Neuronal stem cell (in vitro differentiated cells): ENCODE measurements at regions not wholly inside any gene's neighbourhood (a gene's known extent, or its start where the extent isn't known, plus 50 kb on each side); places are given as distances from the start of the nearest gene placed in this dataset.

Source experiments
- DNase-seq: peaks from one replicate; pipeline ENCODE4 v3.0.0-alpha.2; 2013; ENCODE audit warnings: low spot score
- H2AFZ ChIP-seq: one replicate; pipeline ENCODE4 v1.6.1; 2013; ENCODE audit warnings: mild to moderate bottlenecking, low read length, inconsistent platforms
- H2AK5ac ChIP-seq: 2 replicates; pipeline ENCODE4 v1.6.1; 2013; ENCODE audit warnings: low read depth, mild to moderate bottlenecking, inconsistent platforms, low read length, moderate library complexity, mixed read lengths
- H2BK120ac ChIP-seq: 2 replicates; pipeline ENCODE4 v1.6.1; 2013; ENCODE audit warnings: low read depth, mild to moderate bottlenecking, inconsistent platforms, low read length, moderate library complexity, mixed read lengths
- H2BK12ac ChIP-seq: one replicate; pipeline ENCODE4 v1.6.1; 2013; ENCODE audit warnings: low read length, inconsistent platforms
- H2BK15ac ChIP-seq: 2 replicates; pipeline ENCODE4 v1.6.1; 2013; ENCODE audit warnings: mild to moderate bottlenecking, low read length, inconsistent platforms, mixed read lengths
- H2BK5ac ChIP-seq: one replicate; pipeline ENCODE4 v1.6.1; 2013; ENCODE audit warnings: inconsistent platforms, mild to moderate bottlenecking, low read length, moderate library complexity
- H3K14ac ChIP-seq: one replicate; pipeline ENCODE4 v1.6.1; 2013; ENCODE audit warnings: low read length, inconsistent platforms
- H3K18ac ChIP-seq: 2 replicates; pipeline ENCODE4 v1.6.1; 2013; ENCODE audit warnings: low read length, inconsistent platforms
- H3K23ac ChIP-seq: 2 replicates; pipeline ENCODE4 v1.6.1; 2013; ENCODE audit warnings: low read depth, mild to moderate bottlenecking, mixed read lengths, low read length, inconsistent platforms; ENCODE audit not compliant: poor library complexity
- H3K27ac ChIP-seq: replicated peaks from 3 replicates; pipeline ENCODE4 v1.5.1; 2013; ENCODE audit warnings: low read length, inconsistent platforms
- H3K27me3 ChIP-seq, 3 experiments: 2 replicates each; pipeline ENCODE4 v1.6.1; 2013; ENCODE audit warnings: low read length in 3 of 3, mild to moderate bottlenecking in 2 of 3, inconsistent platforms in 1 of 3, low read depth in 1 of 3, mixed read lengths in 1 of 3, moderate library complexity in 1 of 3; ENCODE audit not compliant: control insufficient read depth in 3 of 3, insufficient read depth in 3 of 3
- H3K36me3 ChIP-seq, 2 donors: replicated peaks in 1 of 2; 2 replicates each; pipeline ENCODE4 v1.6.1; 2013; ENCODE audit warnings: low read length in 2 of 2; ENCODE audit not compliant: control insufficient read depth in 2 of 2, insufficient read depth in 2 of 2
- H3K4ac ChIP-seq: 2 replicates; pipeline ENCODE4 v1.6.1; 2013; ENCODE audit warnings: inconsistent platforms, mild to moderate bottlenecking, low read length, moderate library complexity
- H3K4me1 ChIP-seq, 2 donors: 1 replicate in 1 of 2; 2 replicates in 1 of 2; pipeline ENCODE4 v1.6.1; 2013; ENCODE audit warnings: low read length in 2 of 2, low read depth in 1 of 2; ENCODE audit not compliant: control insufficient read depth in 2 of 2, insufficient read depth in 1 of 2
- H3K4me2 ChIP-seq: one replicate; pipeline ENCODE4 v1.6.1; 2013; ENCODE audit warnings: mild to moderate bottlenecking, low read length, inconsistent platforms; ENCODE audit not compliant: insufficient read depth, poor library complexity, severe bottlenecking
- H3K4me3 ChIP-seq, 2 donors: 2 replicates each; pipeline ENCODE4 v1.5.1; 2013; ENCODE audit warnings: low read length in 2 of 2, mild to moderate bottlenecking in 2 of 2, inconsistent platforms in 1 of 2, moderate library complexity in 1 of 2
- H3K79me1 ChIP-seq: one replicate; pipeline ENCODE4 v1.6.1; 2013; ENCODE audit warnings: low read depth, mild to moderate bottlenecking, inconsistent platforms, low read length, moderate library complexity
- H3K9ac ChIP-seq: one replicate; pipeline ENCODE4 v1.6.1; 2013; ENCODE audit warnings: mild to moderate bottlenecking, low read depth, low read length, inconsistent platforms; ENCODE audit not compliant: poor library complexity
- H3K9me3 ChIP-seq, 2 donors: replicated peaks in 1 of 2; 2 replicates each; pipeline versions ENCODE3 to v1.6.1; 2013; ENCODE audit warnings: low read length in 2 of 2, mild to moderate bottlenecking in 2 of 2, inconsistent platforms in 1 of 2, low read depth in 1 of 2, mixed read lengths in 1 of 2, moderate library complexity in 1 of 2; ENCODE audit not compliant: control insufficient read depth in 2 of 2, insufficient read depth in 1 of 2
- H4K8ac ChIP-seq: one replicate; pipeline ENCODE4 v1.6.1; 2013; ENCODE audit warnings: low read depth, mild to moderate bottlenecking, inconsistent platforms, low read length, moderate library complexity
- H4K91ac ChIP-seq: one replicate; pipeline ENCODE4 v1.6.1; 2013; ENCODE audit warnings: low read length, low read depth, mild to moderate bottlenecking, inconsistent platforms; ENCODE audit not compliant: poor library complexity
- WGBS, 2 donors: extraction: QIAGEN DNeasy Blood & Tissue Kit; methylation state at CpG; one replicate each; pipeline ENCODE4 v1.1.7; 2013; ENCODE audit warnings: missing lambda C conversion rate in 2 of 2, mixed read lengths in 1 of 2; ENCODE audit not compliant: insufficient read length in 2 of 2, insufficient replicate concordance in 1 of 2; ENCODE audit errors: extremely low coverage in 2 of 2; 5-methylcytosine and 5-hydroxymethylcytosine counted together

DNA sequence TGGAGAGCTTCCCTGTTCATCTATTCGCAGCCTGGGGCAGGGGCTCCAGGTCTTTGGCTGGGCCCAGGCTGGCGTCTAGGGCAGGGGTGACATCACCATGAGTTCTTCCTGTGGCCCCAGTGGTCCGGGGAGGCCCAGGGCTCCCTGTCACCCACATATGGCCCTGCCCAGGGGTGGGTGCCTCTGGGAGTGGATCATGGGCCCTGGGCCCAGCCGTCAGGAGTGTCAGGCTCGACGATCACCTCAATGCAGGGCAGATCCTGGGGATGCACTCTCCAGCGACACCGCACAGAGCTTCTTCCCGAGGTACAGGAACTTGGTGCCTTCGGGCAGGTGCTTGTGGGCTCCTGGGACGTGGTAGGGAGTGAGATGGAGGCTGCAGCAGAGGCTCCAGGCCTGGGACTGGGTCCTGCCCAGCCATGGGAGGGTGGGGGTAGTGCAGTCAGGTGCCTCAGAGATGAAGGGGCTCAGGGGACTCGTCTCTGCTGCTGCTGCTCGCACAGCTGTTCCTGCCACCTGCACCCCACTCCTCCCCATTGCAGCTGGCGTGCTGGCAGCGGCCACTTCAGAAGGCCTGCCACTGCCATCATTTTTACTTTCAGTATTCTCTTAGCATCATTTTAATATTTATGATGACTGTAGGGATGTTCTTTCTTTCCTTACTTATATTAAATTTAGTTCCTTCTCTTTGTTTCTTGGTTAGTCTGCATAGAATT is 196.0 kb upstream of the VRK2 start:
- Histone ChIP-seq H3K79me1 (no peaks in the 10 kb centered on the region), H2AK5ac (peak overlapping the region; percentile 71), H2BK120ac (no peak overlapping the region), H3K23ac (peak overlapping the region; percentile 44), H2BK12ac (no peak overlapping the region), H3K9me3 (peaks cover 0 to 6% of the 10 kb centered on the region in 2 donors), H3K14ac (no peak overlapping the region), H3K4me1 (no peaks in the 10 kb centered on the region), H2AFZ (no peak overlapping the region), H2BK15ac (peak overlapping the region; percentile 87), H4K91ac (no peak overlapping the region), H3K4me2 (no peak overlapping the region), H3K27ac (no peak overlapping the region), H3K27me3 (peaks cover 0 to 1% (median 0%) of the 10 kb centered on the region in 3 experiments), H4K8ac (no peak overlapping the region), H3K4me3 (no peak overlapping the region), H2BK5ac (no peak overlapping the region), H3K4ac (no peak overlapping the region), H3K18ac (peak overlapping the region; percentile 31), H3K36me3 (no peaks in the 10 kb centered on the region), H3K9ac (no peak overlapping the region)
- no peak for DNase-seq
- no CpG with 5 or more reads among the region's 15 CpGs for WGBS, 2 donors

GRCh38 chr2:57855212-57855611 is 191.4 kb upstream of the VRK2 start:
- H3K79me1 ChIP-seq: no peaks in the 10 kb centered on the region
- H2AK5ac ChIP-seq: no peak overlapping the region
- no peaks in the 10 kb centered on the region for H3K4me1 ChIP-seq
- no peaks in the 10 kb centered on the region for H3K36me3 ChIP-seq
- no peak for DNase-seq
- H3K4me3 ChIP-seq: no peak overlapping the region
- no peak overlapping the region for H3K27ac ChIP-seq
- H3K9ac ChIP-seq: no peak overlapping the region
- H2BK12ac ChIP-seq: no peak overlapping the region
- no peak overlapping the region for H2BK120ac ChIP-seq
- H3K18ac ChIP-seq: no peak overlapping the region
- no peak overlapping the region for H2BK15ac ChIP-seq
- H4K91ac ChIP-seq: no peak overlapping the region
- no peak overlapping the region for H3K14ac ChIP-seq
- no peaks in the 10 kb centered on the region for H3K27me3 ChIP-seq
- no peaks in the 10 kb centered on the region for H3K9me3 ChIP-seq
- H4K8ac ChIP-seq: no peak overlapping the region
- no peak overlapping the region for H3K23ac ChIP-seq
- H3K4ac ChIP-seq: no peak overlapping the region
- H2AFZ ChIP-seq: no peak overlapping the region
- H2BK5ac ChIP-seq: no peak overlapping the region
- no peak overlapping the region for H3K4me2 ChIP-seq

DNA sequence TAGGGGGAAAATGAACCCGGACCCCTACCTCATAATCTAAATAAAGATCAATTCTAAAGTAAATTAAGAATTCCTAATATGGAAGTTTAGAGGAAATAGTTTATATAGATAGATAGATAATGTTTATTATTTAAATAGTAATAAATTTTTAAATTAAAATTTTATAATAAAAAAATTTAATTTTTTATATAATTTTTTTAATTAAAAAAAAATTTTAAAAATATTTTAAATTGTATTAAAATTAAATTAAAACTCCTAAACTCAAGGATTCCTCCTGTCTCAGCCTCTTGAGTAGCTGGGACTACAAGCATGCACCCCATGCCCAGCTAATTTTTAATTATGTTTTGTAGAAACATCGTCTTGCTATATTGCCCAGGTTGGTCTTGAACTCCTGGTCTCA is 186.9 kb upstream of the VRK2 start:
- no peaks in the 10 kb centered on the region for H3K36me3 ChIP-seq
- peaks cover 0 to 2% of the 10 kb centered on the region in 2 donors for H3K4me1 ChIP-seq
- H3K18ac ChIP-seq: no peak overlapping the region
- H3K4ac ChIP-seq: no peak overlapping the region
- H2BK120ac ChIP-seq: no peak overlapping the region
- H4K8ac ChIP-seq: no peak overlapping the region
- H3K4me2 ChIP-seq: no peak overlapping the region
- H3K9ac ChIP-seq: no peak overlapping the region
- no peak for DNase-seq
- no peaks in the 10 kb centered on the region for H3K79me1 ChIP-seq
- no peak overlapping the region for H3K4me3 ChIP-seq
- no CpG with 5 or more reads among the region's 2 CpGs for WGBS, 2 donors
- no peak overlapping the region for H3K14ac ChIP-seq
- no peak overlapping the region for H2BK15ac ChIP-seq
- no peak overlapping the region for H3K23ac ChIP-seq
- no peak overlapping the region for H4K91ac ChIP-seq
- H2AK5ac ChIP-seq: no peak overlapping the region
- no peak overlapping the region for H2AFZ ChIP-seq
- no peaks in the 10 kb centered on the region for H3K9me3 ChIP-seq
- no peak overlapping the region for H2BK5ac ChIP-seq
- H3K27ac ChIP-seq: no peak overlapping the region
- H3K27me3 ChIP-seq: no peaks in the 10 kb centered on the region
- no peak overlapping the region for H2BK12ac ChIP-seq

- H3K9ac ChIP-seq: no peak overlapping the region
- no peak overlapping the region for H2AK5ac ChIP-seq
- H2BK12ac ChIP-seq: no peak overlapping the region
- peaks cover 0 to 4% of the 10 kb centered on the region in 2 donors for H3K4me1 ChIP-seq
- no peaks in the 10 kb centered on the region for H3K36me3 ChIP-seq
- no peak overlapping the region for H3K4me3 ChIP-seq
- no peak overlapping the region for H3K4ac ChIP-seq
- H3K4me2 ChIP-seq: no peak overlapping the region
- DNase-seq: no peak
- H2BK5ac ChIP-seq: no peak overlapping the region
- H3K14ac ChIP-seq: no peak overlapping the region
- no peaks in the 10 kb centered on the region for H3K9me3 ChIP-seq
- no CpG with 5 or more reads among the region's 2 CpGs for WGBS, 2 donors
- H3K23ac ChIP-seq: no peak overlapping the region
- H3K27ac ChIP-seq: no peak overlapping the region
- H3K18ac ChIP-seq: no peak overlapping the region
- H2BK120ac ChIP-seq: no peak overlapping the region
- no peak overlapping the region for H2BK15ac ChIP-seq
- H4K91ac ChIP-seq: no peak overlapping the region
- H3K27me3 ChIP-seq: no peaks in the 10 kb centered on the region
- H3K79me1 ChIP-seq: no peaks in the 10 kb centered on the region
- no peak overlapping the region for H2AFZ ChIP-seq
- H4K8ac ChIP-seq: no peak overlapping the region
Measured at GRCh38 chr2:57862153-57862552, 184.5 kb upstream of the VRK2 start.
